ENCODE measurements at regions not wholly inside any gene's neighbourhood (a gene's known extent, or its start where the extent isn't known, plus 50 kb on each side); places are given as distances from the start of the nearest gene placed in this dataset.
"Not testable (repeated sequence)": the region's sequence is repeated elsewhere in the genome, so short reads cannot be mapped to it uniquely, and the experiment has no call there.

DNA sequence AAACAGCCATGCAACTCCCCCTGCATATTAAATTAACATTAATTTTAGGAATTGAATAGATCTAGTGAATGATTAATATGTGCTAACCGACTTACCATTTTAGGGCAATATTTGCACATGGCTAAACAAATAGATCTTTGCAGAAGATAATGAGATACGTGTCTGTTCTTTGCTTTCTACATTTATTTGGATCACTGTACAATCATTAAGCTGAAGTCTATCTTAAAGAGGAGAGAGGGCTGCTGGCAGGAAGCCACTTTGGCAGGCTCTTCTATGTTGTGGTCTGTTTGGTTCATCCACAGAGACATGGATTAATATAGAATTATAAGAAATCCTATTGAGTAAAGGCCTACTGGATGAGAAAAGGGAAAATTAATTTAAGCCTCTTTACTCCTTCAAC, 318.5 kb downstream of the ANKRD30B start:
- H3K4me3 ChIP-seq (ENCODE audit: low read length); H3K79me2 ChIP-seq (ENCODE audit: low read length); H4K20me1 ChIP-seq (ENCODE audit: insufficient read depth, low read depth, low read length): not testable (repeated sequence)

DNA sequence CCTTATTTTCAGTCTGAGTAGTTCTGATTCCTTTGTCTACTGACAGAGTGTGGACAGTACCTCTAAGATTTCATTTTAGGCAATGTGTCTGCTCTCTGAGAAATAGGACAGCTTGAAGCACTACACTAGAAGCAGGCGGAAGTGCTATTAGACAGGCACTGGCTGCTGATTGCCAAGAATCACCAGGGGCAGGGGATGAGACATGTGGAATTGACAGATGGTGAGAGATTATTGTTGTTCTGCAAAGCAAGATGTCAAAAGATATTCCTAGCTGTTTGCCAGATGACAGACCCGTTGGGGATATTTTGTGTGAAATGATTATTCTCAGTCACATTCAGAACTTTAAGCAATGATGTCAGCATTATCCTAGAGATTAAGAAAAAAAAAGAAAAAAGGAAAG, 323.3 kb downstream of the ANKRD30B start:
- H4K20me1 ChIP-seq (ENCODE audit: insufficient read depth, low read depth, low read length); H3K4me1 ChIP-seq (ENCODE audit: low read length): not testable (repeated sequence)

More for the DNA sequence above, 318.5 kb downstream of the ANKRD30B start:
- H3K36me3 ChIP-seq (ENCODE audit: insufficient read depth, low read length); DNase-seq; H2AFZ ChIP-seq (ENCODE audit: low read length); H3K9me2 ChIP-seq (replicated peaks; ENCODE audit: insufficient read depth, low read length); H3K9ac ChIP-seq (ENCODE audit: low read length); H3K27me3 ChIP-seq (ENCODE audit: low read length); H3K27ac ChIP-seq (ENCODE audit: low read length); H3K4me2 ChIP-seq (ENCODE audit: low read depth, low read length, poor library complexity, severe bottlenecking); H3K9me3 ChIP-seq (ENCODE audit: low read length); H3K4me1 ChIP-seq (ENCODE audit: low read length): not testable (repeated sequence)

More for the DNA sequence above, 323.3 kb downstream of the ANKRD30B start:
- not testable (repeated sequence) for H3K9me3 ChIP-seq (ENCODE audit: low read length); H3K4me3 ChIP-seq (ENCODE audit: low read length); H3K79me2 ChIP-seq (ENCODE audit: low read length); H3K9ac ChIP-seq (ENCODE audit: low read length); H3K4me2 ChIP-seq (ENCODE audit: low read depth, low read length, poor library complexity, severe bottlenecking); H3K27ac ChIP-seq (ENCODE audit: low read length); H2AFZ ChIP-seq (ENCODE audit: low read length); H3K27me3 ChIP-seq (ENCODE audit: low read length); H3K36me3 ChIP-seq (ENCODE audit: insufficient read depth, low read length); DNase-seq; H3K9me2 ChIP-seq (replicated peaks; ENCODE audit: insufficient read depth, low read length)
